Right atrium auricular region (tissue), 2 donors: ENCODE measurements at regions not wholly inside any gene's neighbourhood (a gene's known extent, or its start where the extent isn't known, plus 50 kb on each side); places are given as distances from the start of the nearest gene placed in this dataset.

Experiments used
- DNase-seq: peaks from one replicate; pipeline ENCODE4 v3.0.0-alpha.2; 2019; ENCODE audit warnings: low spot score
- H3K27ac ChIP-seq, 2 donors: fragments of 200-600 bp; sonication (generic); 1 replicate in 1 of 2; 2 replicates in 1 of 2; pipeline ENCODE4 v1.5.1; 2016 to 2019
- H3K27me3 ChIP-seq, 2 donors: fragments of 200-600 bp; sonication (generic); one replicate each; pipeline versions ENCODE4 v1.5.1 to v1.6.0; 2017 to 2019
- H3K36me3 ChIP-seq: fragments of 200-600 bp; sonication (generic); one replicate; pipeline ENCODE4 v1.5.1; 2016
- H3K4me1 ChIP-seq, 2 donors: fragments of 200-600 bp; sonication (generic); one replicate each; pipeline versions ENCODE4 v1.5.1 to v1.6.0; 2017 to 2019
- H3K4me3 ChIP-seq, 2 donors: fragments of 200-600 bp; sonication (generic); 1 replicate in 1 of 2; 2 replicates in 1 of 2; pipeline ENCODE4 v1.5.1; 2017 to 2019; ENCODE audit warnings: mild to moderate bottlenecking in 1 of 2, moderate library complexity in 1 of 2
- H3K9me3 ChIP-seq, 2 donors: fragments of 200-600 bp; sonication (generic); one replicate each; pipeline ENCODE4 v1.5.1; 2019
- TF ChIP-seq, protein P1 (sequence below), 2 donors: fragments of 200-600 bp; sonication (generic); IDR thresholded peaks; one replicate each; pipeline ENCODE4 v1.5.1; 2019; ENCODE audit warnings: antibody characterized with exemption in 2 of 2

GRCh38 chr2:217642944-217643343, 359.9 kb downstream of the TNS1 start:
- TF ChIP-seq, protein P1, sequence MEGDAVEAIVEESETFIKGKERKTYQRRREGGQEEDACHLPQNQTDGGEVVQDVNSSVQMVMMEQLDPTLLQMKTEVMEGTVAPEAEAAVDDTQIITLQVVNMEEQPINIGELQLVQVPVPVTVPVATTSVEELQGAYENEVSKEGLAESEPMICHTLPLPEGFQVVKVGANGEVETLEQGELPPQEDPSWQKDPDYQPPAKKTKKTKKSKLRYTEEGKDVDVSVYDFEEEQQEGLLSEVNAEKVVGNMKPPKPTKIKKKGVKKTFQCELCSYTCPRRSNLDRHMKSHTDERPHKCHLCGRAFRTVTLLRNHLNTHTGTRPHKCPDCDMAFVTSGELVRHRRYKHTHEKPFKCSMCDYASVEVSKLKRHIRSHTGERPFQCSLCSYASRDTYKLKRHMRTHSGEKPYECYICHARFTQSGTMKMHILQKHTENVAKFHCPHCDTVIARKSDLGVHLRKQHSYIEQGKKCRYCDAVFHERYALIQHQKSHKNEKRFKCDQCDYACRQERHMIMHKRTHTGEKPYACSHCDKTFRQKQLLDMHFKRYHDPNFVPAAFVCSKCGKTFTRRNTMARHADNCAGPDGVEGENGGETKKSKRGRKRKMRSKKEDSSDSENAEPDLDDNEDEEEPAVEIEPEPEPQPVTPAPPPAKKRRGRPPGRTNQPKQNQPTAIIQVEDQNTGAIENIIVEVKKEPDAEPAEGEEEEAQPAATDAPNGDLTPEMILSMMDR (IDR thresholded peaks at IDR 0.05) = no peak
- no peak for DNase-seq
- Histone ChIP-seq H3K4me3 (no peak overlapping the region), H3K27me3 (no peaks in the 10 kb centered on the region), H3K27ac (no peak overlapping the region), H3K9me3 (no peaks in the 10 kb centered on the region), H3K4me1 (peaks cover 0 to 24% of the 10 kb centered on the region in 2 donors), H3K36me3 (no peaks in the 10 kb centered on the region)

DNA sequence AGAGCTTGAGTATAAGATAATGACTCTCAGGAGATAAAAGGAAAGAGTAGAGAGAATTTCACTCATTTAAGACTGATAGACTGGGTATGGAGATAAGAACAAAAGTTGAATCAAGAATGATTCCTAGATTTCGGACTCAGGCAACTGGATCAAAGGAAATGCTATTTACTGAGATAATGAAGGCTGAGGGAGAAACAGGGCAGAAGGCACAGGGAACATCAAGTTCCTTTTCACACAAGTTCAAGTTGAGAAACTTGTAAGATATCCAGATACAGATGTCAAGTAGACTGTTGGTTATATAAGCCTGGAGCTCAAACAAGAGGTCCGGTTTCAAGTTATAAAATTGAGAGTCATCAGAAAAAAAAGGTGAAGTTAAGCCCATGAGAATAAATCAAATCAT, 360.8 kb downstream of the TNS1 start:
- no peaks in the 10 kb centered on the region for H3K36me3 ChIP-seq
- DNase-seq = no peak
- H3K9me3 ChIP-seq = no peaks in the 10 kb centered on the region
- no peak overlapping the region for H3K4me3 ChIP-seq
- TF ChIP-seq, protein P1 (IDR thresholded peaks at IDR 0.05) = no peak
- no peak overlapping the region for H3K27ac ChIP-seq
- H3K4me1 ChIP-seq = peaks cover 0 to 31% of the 10 kb centered on the region in 2 donors
- H3K27me3 ChIP-seq = no peaks in the 10 kb centered on the region

DNA sequence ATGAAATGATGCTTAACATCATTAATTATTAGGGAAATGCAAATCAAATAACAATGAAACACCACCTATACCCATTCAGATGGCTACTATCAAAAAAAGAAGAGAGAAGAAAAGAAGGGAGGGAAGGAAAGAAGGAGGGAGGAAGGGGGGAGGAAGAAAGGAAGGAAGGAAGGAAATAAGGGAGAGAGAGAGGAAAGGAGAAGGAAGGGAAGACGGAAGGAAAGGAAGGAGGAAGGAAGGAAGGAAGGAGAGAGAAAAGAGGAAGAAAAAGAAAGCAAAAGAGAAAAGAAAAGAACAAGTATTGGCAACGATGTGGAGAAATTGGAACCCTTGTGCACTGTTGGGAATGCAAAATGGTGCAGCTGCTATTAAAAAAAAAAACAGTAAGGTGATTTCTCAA, 363.3 kb downstream of the TNS1 start:
- Histone ChIP-seq H3K36me3 (no peaks in the 10 kb centered on the region), H3K27me3 (no peaks in the 10 kb centered on the region), H3K9me3 (no peaks in the 10 kb centered on the region), H3K4me1 (peaks cover 0 to 41% of the 10 kb centered on the region in 2 donors), H3K4me3 (no peak overlapping the region), H3K27ac (no peak overlapping the region)
- TF ChIP-seq, protein P1 (IDR thresholded peaks at IDR 0.05) = no peak
- DNase-seq = no peak

- no peaks in the 10 kb centered on the region for H3K9me3 ChIP-seq
- TF ChIP-seq, protein P1 (IDR thresholded peaks at IDR 0.05) = no peak
- H3K4me1 ChIP-seq = peaks cover 0 to 33% of the 10 kb centered on the region in 2 donors
- DNase-seq = no peak
- H3K4me3 ChIP-seq = no peak overlapping the region
- no peaks in the 10 kb centered on the region for H3K36me3 ChIP-seq
- no peaks in the 10 kb centered on the region for H3K27me3 ChIP-seq
- no peak overlapping the region for H3K27ac ChIP-seq
These were observed 364.3 kb downstream of the TNS1 start for GRCh38 chr2:217638533-217638932.

GRCh38 chr2:217638031-217638430, 364.8 kb downstream of the TNS1 start:
- Histone ChIP-seq H3K27me3 (no peaks in the 10 kb centered on the region), H3K36me3 (no peaks in the 10 kb centered on the region), H3K4me1 (peaks cover 0 to 33% of the 10 kb centered on the region in 2 donors), H3K9me3 (no peaks in the 10 kb centered on the region), H3K4me3 (no peak overlapping the region), H3K27ac (no peak overlapping the region)
- no peak for DNase-seq
- TF ChIP-seq, protein P1 (IDR thresholded peaks at IDR 0.05) = no peak

DNA sequence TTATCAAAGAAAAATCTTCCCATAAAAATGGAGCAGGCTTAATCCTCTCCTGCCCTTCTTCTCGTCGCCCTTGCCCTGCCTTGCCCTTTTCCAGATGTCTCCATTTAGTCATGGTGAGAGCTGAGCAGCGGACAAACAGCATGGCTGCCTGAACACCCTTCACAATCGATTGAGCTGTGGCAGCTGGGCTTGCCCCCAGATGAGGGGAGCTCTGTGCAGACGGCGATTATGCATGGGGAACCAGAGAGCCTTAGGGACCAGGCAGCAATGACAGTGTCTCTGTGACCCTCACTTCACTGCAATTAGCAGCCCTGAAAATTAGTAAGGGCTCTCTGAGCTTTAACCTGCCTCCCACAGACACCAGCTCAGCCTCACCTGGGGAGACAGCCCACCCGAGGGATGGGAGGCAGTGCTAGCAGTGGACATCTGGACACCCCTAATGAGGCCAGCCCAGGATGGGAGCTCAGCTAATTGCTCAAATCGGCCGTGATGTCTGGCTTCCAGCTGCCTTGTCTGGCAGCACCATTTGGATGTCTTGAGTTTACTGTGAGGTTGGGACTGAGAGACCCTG, 365.7 kb downstream of the TNS1 start:
- H3K27ac ChIP-seq = no peak overlapping the region
- DNase-seq = no peak
- H3K9me3 ChIP-seq = no peaks in the 10 kb centered on the region
- TF ChIP-seq, protein P1 (IDR thresholded peaks at IDR 0.05) = no peak
- H3K27me3 ChIP-seq = no peaks in the 10 kb centered on the region
- H3K4me1 ChIP-seq = peaks cover 0 to 29% of the 10 kb centered on the region in 2 donors
- no peaks in the 10 kb centered on the region for H3K36me3 ChIP-seq
- H3K4me3 ChIP-seq = no peak overlapping the region
